ENCODE measurements at regions not wholly inside any gene's neighbourhood (a gene's known extent, or its start where the extent isn't known, plus 50 kb on each side); places are given as distances from the start of the nearest gene placed in this dataset.

DNA sequence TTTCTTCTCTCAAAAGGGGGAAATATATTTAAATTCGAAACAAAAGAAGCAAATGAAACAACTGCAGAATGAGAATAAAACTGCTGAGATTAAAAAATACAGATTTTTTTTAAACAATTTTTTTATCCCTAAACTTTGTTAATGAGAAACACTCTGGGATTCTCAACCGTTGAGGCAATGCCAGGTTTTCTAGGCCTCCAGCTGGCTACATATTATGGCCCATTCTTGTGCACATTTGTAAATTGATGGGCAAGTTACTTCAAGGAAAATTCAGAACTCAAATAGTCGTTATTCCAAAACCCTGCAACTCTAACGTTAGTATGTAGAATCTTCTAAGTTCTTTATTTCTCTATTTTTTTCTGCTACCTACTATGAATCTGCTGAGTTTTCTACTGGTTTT, 239.3 kb upstream of the WSCD1 start:
- H3K4me3 Mint-ChIP-seq, result no peak overlapping the region

More for the DNA sequence above, 239.3 kb upstream of the WSCD1 start:
- Histone ChIP-seq H2AK5ac (ENCODE audit: insufficient read length, low read length) (no peak overlapping the region), H3K27ac (ENCODE audit: insufficient read length, low read depth, low read length) (no peak overlapping the region), H4K5ac (ENCODE audit: insufficient read length, low read depth, low read length) (no peak overlapping the region), H2BK15ac (ENCODE audit: low read depth, low read length) (no peak overlapping the region), H3T11ph (ENCODE audit: low read length) (no peak overlapping the region), H3K23me2 (ENCODE audit: insufficient read length, low read depth, low read length, poor library complexity, severe bottlenecking) (no peaks in the 10 kb centered on the region), H3K4me2 (ENCODE audit: insufficient read depth, insufficient read length, low read length) (no peak overlapping the region), H3K23ac (ENCODE audit: insufficient read length, low read depth, low read length) (no peak overlapping the region), H3K9me3 (ENCODE audit: control insufficient read depth, low read depth, low read length) (no peaks in the 10 kb centered on the region), H2BK20ac (ENCODE audit: low read depth, low read length, poor library complexity, severe bottlenecking) (no peak overlapping the region), H4K8ac (replicated peaks; ENCODE audit: insufficient read length, low read depth, low read length) (no peak overlapping the region), H3K79me2 (ENCODE audit: insufficient read depth, low read length) (no peaks in the 10 kb centered on the region), H3K14ac (ENCODE audit: insufficient read depth, low read length) (no peak overlapping the region), H3K27me3 (ENCODE audit: insufficient read depth, low read length) (no peaks in the 10 kb centered on the region), H3K4ac (ENCODE audit: low read depth, low read length) (no peak overlapping the region), H3K79me1 (ENCODE audit: insufficient read depth, low read depth, low read length, poor library complexity, severe bottlenecking) (no peaks in the 10 kb centered on the region), H2AFZ (ENCODE audit: low read length) (no peak overlapping the region), H4K91ac (ENCODE audit: insufficient read length, low read depth, low read length) (no peak overlapping the region), H2BK12ac (ENCODE audit: insufficient read length, low read depth, low read length) (no peak overlapping the region), H3K4me1 (ENCODE audit: insufficient read depth, low read length) (peaks cover 4% of the 10 kb centered on the region; the same call in 1 of the 2 replicates), H2BK5ac (ENCODE audit: insufficient read length, low read length) (no peak overlapping the region), H3K18ac (ENCODE audit: insufficient read length, low read depth, low read length) (no peak overlapping the region), H3K9ac (ENCODE audit: extremely low read depth, insufficient read length, low read length) (no peak overlapping the region), H4K20me1 (ENCODE audit: control insufficient read depth, insufficient read depth, insufficient read length) (no peaks in the 10 kb centered on the region), H3K56ac (ENCODE audit: insufficient read length, low read depth, low read length) (no peak overlapping the region), H2BK120ac (ENCODE audit: low read depth, low read length, poor library complexity, severe bottlenecking) (no peak overlapping the region)
- H3K27ac Mint-ChIP-seq, result peak overlapping the region in 2 of 3 experiments; percentile 6 to 45; a peak in 3 of 7 replicates
- TF ChIP-seq, protein P1, sequence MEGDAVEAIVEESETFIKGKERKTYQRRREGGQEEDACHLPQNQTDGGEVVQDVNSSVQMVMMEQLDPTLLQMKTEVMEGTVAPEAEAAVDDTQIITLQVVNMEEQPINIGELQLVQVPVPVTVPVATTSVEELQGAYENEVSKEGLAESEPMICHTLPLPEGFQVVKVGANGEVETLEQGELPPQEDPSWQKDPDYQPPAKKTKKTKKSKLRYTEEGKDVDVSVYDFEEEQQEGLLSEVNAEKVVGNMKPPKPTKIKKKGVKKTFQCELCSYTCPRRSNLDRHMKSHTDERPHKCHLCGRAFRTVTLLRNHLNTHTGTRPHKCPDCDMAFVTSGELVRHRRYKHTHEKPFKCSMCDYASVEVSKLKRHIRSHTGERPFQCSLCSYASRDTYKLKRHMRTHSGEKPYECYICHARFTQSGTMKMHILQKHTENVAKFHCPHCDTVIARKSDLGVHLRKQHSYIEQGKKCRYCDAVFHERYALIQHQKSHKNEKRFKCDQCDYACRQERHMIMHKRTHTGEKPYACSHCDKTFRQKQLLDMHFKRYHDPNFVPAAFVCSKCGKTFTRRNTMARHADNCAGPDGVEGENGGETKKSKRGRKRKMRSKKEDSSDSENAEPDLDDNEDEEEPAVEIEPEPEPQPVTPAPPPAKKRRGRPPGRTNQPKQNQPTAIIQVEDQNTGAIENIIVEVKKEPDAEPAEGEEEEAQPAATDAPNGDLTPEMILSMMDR (conservative IDR thresholded peaks at IDR 0.05), result no peak
- H3K36me3 Mint-ChIP-seq (ENCODE audit: insufficient read depth in 1 of 3, low read depth in 3 of 3), result peaks cover 0 to 4% (median 0%) of the 10 kb centered on the region in 3 experiments; a peak in 3 of 7 replicates
- peaks cover 2% of the 10 kb centered on the region in 2 experiments; a peak in 1 of 5 replicates for H3K9me3 Mint-ChIP-seq
- peaks cover 28 to 39% of the 10 kb centered on the region in 2 experiments for H3K4me1 Mint-ChIP-seq
- DNase-seq, result no peak
- peaks cover 2% of the 10 kb centered on the region for H3K27me3 Mint-ChIP-seq (ENCODE audit: low read depth)
- no CpG with 5 or more reads among the region's 4 CpGs for WGBS (ENCODE audit: extremely low coverage, insufficient read length, low lambda C conversion rate)
